Lower lobe of right lung (tissue), 2 donors: ENCODE measurements at regions not wholly inside any gene's neighbourhood (a gene's known extent, or its start where the extent isn't known, plus 50 kb on each side); places are given as distances from the start of the nearest gene placed in this dataset.

Experiments
- ATAC-seq, 2 donors: fragments of 200-7000 bp; cut with Tn5 transposase; one replicate each; pipeline ENCODE4 v1.9.1; 2020 to 2022; ENCODE audit warnings: mild to moderate bottlenecking in 2 of 2, moderate library complexity in 2 of 2
- DNase-seq: peaks from one replicate; pipeline ENCODE4 v3.0.0-alpha.2; 2020
- H3K27ac ChIP-seq: fragments of 200-600 bp; one replicate; pipeline ENCODE4 v1.8.0; 2022
- H3K27me3 ChIP-seq: fragments of 200-600 bp; one replicate; pipeline ENCODE4 v1.8.0; 2022; ENCODE audit warnings: low read depth
- H3K36me3 ChIP-seq: fragments of 200-600 bp; one replicate; pipeline ENCODE4 v1.8.0; 2022; ENCODE audit warnings: mild to moderate bottlenecking
- H3K4me1 ChIP-seq: fragments of 200-600 bp; one replicate; pipeline ENCODE4 v1.8.0; 2022
- H3K4me3 ChIP-seq: fragments of 200-600 bp; one replicate; pipeline ENCODE4 v1.8.0; 2022; ENCODE audit warnings: mild to moderate bottlenecking
- H3K9me3 ChIP-seq: fragments of 200-600 bp; one replicate; pipeline ENCODE4 v1.8.0; 2022
- intact Hi-C: fragments of 100-400 bp; cut with DNase I; formaldehyde crosslinking; loops from one replicate; pipeline ENCODE4 v1.11.0; 2022
- TF ChIP-seq, protein P1 (sequence below): fragments of 200-600 bp; IDR thresholded peaks from one replicate; pipeline ENCODE4 v1.8.0; 2022; ENCODE audit warnings: antibody characterized with exemption, mild to moderate bottlenecking
- donor health status: DM: no; HTN: yes; CAD: no; lungs with severe emphysema.

DNA sequence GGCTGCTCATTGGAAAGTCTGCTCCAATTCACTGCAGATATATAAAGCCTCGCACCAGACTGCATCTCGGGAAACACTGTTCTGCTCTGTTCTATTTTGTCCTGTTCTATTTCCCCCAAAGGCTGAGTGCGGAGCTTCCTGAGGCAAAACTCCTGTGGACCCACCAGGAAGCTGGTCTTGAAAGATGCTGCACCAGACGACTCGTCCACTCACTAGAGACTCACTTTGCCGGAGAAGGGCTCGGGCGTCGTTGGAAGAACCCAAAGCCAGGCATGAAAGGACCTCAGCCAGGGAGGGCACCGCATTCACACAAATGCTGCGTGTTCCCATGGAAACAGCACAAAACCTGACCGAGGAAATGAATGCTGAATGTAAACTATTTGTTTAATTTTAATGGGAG, 331.2 kb upstream of the SFSWAP start:
- Histone ChIP-seq H3K27me3 (peaks cover 45% of the 10 kb centered on the region), H3K27ac (no peak overlapping the region), H3K9me3 (no peaks in the 10 kb centered on the region), H3K36me3 (no peaks in the 10 kb centered on the region), H3K4me1 (no peaks in the 10 kb centered on the region), H3K4me3 (no peak overlapping the region)
- TF ChIP-seq, protein P1, sequence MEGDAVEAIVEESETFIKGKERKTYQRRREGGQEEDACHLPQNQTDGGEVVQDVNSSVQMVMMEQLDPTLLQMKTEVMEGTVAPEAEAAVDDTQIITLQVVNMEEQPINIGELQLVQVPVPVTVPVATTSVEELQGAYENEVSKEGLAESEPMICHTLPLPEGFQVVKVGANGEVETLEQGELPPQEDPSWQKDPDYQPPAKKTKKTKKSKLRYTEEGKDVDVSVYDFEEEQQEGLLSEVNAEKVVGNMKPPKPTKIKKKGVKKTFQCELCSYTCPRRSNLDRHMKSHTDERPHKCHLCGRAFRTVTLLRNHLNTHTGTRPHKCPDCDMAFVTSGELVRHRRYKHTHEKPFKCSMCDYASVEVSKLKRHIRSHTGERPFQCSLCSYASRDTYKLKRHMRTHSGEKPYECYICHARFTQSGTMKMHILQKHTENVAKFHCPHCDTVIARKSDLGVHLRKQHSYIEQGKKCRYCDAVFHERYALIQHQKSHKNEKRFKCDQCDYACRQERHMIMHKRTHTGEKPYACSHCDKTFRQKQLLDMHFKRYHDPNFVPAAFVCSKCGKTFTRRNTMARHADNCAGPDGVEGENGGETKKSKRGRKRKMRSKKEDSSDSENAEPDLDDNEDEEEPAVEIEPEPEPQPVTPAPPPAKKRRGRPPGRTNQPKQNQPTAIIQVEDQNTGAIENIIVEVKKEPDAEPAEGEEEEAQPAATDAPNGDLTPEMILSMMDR, result no peak
- ATAC-seq (no peak), DNase-seq (no peak)
- intact Hi-C loops, result no loop called here

DNA sequence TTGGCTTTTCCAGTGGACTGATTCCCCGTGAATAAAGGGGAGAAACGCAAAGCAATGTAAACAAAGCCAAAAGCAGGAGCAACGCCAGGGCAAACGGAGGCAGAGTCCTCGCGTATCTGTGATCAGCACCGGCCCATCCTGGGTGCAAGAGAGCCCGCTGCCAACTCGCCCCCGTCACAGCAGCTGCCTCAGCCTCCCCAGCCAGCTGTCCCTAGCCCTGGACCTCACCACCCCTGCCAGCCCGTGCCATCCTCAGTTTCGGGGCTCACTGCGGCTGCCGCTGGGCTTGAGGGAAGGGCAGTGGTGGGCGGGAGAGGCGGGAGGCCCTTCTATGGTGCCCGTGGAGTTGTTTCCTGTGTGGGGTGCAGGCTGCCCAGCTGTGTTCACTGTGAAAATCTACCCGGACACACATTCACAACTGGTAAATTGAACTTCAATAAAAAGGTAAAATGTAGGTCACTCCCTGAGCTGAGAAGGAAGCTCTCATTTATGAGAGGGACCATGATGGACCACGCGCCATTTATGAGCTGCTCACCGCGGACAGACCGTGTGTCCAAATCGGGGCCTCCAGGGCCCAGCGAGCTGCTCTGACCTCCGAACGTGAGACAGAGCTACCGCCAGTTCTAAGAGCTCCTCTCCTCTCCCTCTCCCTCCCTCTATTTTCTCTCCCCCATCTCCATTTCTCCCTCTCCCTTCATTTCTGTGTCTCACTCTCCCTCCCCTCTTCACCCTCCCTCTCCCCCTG, 330.5 kb upstream of the SFSWAP start:
- Histone ChIP-seq H3K9me3 (no peaks in the 10 kb centered on the region), H3K4me3 (no peak overlapping the region), H3K27me3 (peaks cover 51% of the 10 kb centered on the region), H3K4me1 (no peaks in the 10 kb centered on the region), H3K27ac (no peak overlapping the region), H3K36me3 (no peaks in the 10 kb centered on the region)
- ATAC-seq, result no peak
- intact Hi-C loops, result no loop called here
- DNase-seq, result no peak
- TF ChIP-seq, protein P1, result no peak

DNA sequence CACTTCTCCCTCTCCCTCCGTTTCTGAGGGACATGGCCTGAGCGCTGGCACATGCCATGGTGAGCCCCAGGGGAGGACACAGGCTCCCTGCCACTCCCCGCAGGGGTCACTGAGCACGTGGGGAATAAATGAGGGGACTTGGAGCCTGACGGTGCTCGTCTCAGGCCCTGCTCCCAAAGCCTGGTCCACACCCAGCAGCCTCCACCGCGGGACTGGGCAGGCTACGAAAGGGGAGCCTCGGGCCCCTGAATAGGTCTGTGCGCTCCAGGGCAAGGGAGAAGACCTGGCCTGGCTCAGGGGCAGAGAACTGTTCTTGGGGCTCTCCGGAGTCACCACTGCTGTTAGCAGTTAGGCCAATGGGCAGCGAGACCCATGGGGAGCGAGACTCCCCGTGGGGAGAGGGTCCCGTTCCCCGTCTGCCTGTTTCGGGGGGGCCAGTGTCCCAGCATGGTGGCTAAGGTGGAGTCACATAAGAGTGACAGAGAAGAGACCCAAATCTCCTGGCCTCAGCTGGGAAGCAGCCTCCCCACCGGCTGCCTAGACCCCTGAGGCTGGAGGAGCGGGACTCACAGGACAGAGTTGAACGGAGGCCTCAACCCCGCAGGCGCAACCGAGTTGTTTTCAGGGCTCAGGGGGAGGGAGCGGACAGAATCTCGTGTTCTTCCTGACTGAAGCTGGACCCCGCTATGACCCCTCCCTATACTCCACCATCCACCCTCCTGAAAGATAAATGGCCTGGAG, 329.8 kb upstream of the SFSWAP start:
- Histone ChIP-seq H3K9me3 (no peaks in the 10 kb centered on the region), H3K27ac (no peak overlapping the region), H3K36me3 (no peaks in the 10 kb centered on the region), H3K4me1 (no peaks in the 10 kb centered on the region), H3K4me3 (no peak overlapping the region), H3K27me3 (peaks cover 59% of the 10 kb centered on the region)
- ATAC-seq (no peak), DNase-seq (no peak)
- intact Hi-C loops, result no loop called here
- TF ChIP-seq, protein P1, result no peak

DNA sequence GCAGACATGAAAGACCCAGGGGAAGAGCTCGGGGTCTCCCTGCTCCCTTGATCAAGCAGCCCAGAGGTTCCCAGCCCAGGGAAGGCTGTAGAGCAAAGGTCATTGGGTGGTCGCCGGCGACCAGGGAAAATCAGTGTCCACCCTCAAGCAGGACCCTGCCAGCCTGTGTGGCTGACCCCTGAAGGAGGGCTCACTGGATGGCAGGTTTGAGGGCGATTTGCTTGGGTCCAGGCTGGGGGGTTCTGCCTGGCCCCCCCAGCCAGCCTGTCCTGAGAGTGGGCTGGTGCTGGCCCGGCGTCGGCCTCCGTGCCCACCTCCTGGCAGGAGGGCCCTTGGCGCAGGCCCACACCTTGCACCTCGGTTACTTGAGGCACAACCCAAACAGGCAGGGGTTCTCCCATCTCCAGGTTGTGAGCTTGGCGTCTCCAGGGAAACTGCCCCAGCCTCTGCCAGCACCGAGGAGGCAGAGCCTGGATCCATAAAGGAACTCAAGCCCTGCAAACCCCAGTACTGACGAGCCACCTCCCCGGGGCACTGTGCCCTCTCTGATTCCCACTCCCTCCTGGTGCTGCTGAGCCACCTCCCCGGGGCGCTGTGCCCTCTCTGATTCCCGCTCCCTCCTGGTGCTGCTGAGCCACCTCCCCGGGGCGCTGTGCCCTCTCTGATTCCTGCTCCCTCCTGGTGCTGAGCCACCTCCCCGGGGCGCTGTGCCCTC, 329.0 kb upstream of the SFSWAP start:
- TF ChIP-seq, protein P1, result no peak
- ATAC-seq (no peak), DNase-seq (no peak)
- no peaks in the 10 kb centered on the region for H3K36me3 ChIP-seq
- no peaks in the 10 kb centered on the region for H3K9me3 ChIP-seq
- H3K27me3 ChIP-seq, result peaks cover 60% of the 10 kb centered on the region
- H3K4me3 ChIP-seq, result no peak overlapping the region
- no peaks in the 10 kb centered on the region for H3K4me1 ChIP-seq
- no peak overlapping the region for H3K27ac ChIP-seq
- intact Hi-C loops, result no loop called here

DNA sequence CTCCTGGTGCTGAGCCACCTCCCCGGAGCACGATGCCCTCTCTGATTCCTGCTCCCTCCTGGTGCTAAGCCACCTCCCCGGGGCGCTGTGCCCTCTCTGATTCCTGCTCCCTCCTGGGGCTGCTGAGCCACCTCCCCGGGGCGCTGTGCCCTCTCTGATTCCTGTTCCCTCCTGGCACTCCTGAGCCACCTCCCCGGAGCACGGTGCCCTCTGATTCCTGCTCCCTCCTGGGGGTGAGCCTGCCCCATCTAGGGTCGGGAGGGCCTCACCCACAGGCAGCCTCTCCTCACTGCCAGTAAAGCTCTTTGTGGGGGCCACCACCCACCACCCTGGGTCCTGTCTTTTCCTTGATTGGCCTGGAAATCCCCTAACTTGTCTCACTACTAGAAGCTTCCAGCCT, 327.6 kb upstream of the SFSWAP start:
- H3K9me3 ChIP-seq, result no peaks in the 10 kb centered on the region
- no peak overlapping the region for H3K4me3 ChIP-seq
- H3K4me1 ChIP-seq, result no peaks in the 10 kb centered on the region
- H3K36me3 ChIP-seq, result no peaks in the 10 kb centered on the region
- H3K27ac ChIP-seq, result no peak overlapping the region
- H3K27me3 ChIP-seq, result peaks cover 60% of the 10 kb centered on the region
- intact Hi-C loops, result no loop called here
- TF ChIP-seq, protein P1, result no peak
- peak; percentile 37 for DNase-seq
- no peak for ATAC-seq
